Suprapubic skin (tissue), 4 donors: ENCODE measurements at regions not wholly inside any gene's neighbourhood (a gene's known extent, or its start where the extent isn't known, plus 50 kb on each side); places are given as distances from the start of the nearest gene placed in this dataset.

ENCODE experiments used
- DNase-seq, 2 donors: peaks; one replicate each; pipeline ENCODE4 v3.0.0-alpha.2; 2019; ENCODE audit warnings: low spot score in 2 of 2
- H3K27ac ChIP-seq: fragments of 200-600 bp; sonication (generic); one replicate; pipeline ENCODE4 v1.5.1; 2019
- H3K27me3 ChIP-seq: fragments of 200-600 bp; sonication (generic); one replicate; pipeline ENCODE4 v1.5.1; 2019
- H3K36me3 ChIP-seq: fragments of 200-600 bp; sonication (generic); one replicate; pipeline ENCODE4 v1.5.1; 2019
- H3K4me1 ChIP-seq: fragments of 200-600 bp; sonication (generic); one replicate; pipeline ENCODE4 v1.5.1; 2019
- H3K4me3 ChIP-seq: fragments of 200-600 bp; sonication (generic); one replicate; pipeline ENCODE4 v1.5.1; 2019; ENCODE audit warnings: mild to moderate bottlenecking
- H3K9me3 ChIP-seq: fragments of 200-600 bp; sonication (generic); one replicate; pipeline ENCODE4 v1.5.1; 2019
- CTCF ChIP-seq, 2 donors: fragments of 200-600 bp in 1 of 2; fragments of 450-650 bp in 1 of 2; sonication (generic) in 1 of 2; IDR thresholded peaks; one replicate each; pipeline ENCODE4 v1.5.1; 2016 to 2019; ENCODE audit warnings: antibody characterized with exemption in 2 of 2, mild to moderate bottlenecking in 1 of 2, moderate library complexity in 1 of 2
- EP300 ChIP-seq: sonication (generic); formaldehyde crosslinking; IDR thresholded peaks from one replicate; pipeline ENCODE4 v1.6.1; 2017; ENCODE audit warnings: antibody characterized with exemption
- POLR2A ChIP-seq, 2 donors: fragments of 450-650 bp; IDR thresholded peaks; one replicate each; pipeline ENCODE4 v1.6.1; 2017; ENCODE audit warnings: antibody characterized with exemption in 2 of 2, mild to moderate bottlenecking in 2 of 2, moderate library complexity in 2 of 2
- POLR2AphosphoS5 ChIP-seq, 3 donors: sonication (generic); formaldehyde crosslinking; IDR thresholded peaks; one replicate each; pipeline ENCODE4 v1.6.1; 2017; ENCODE audit warnings: antibody characterized with exemption in 3 of 3
- WGBS: methylation state at CpG from one replicate; pipeline ENCODE4 v1.1.5; 2018; 5-methylcytosine and 5-hydroxymethylcytosine counted together

- H3K4me1 ChIP-seq = no peaks in the 10 kb centered on the region
- H3K36me3 ChIP-seq = no peaks in the 10 kb centered on the region
- H3K4me3 ChIP-seq = no peak overlapping the region
- WGBS = 88% methylated on average over 4 of the region's 4 CpGs
- no peak for TF ChIP-seq CTCF (IDR thresholded peaks at IDR 0.05)
- no peak for TF ChIP-seq POLR2AphosphoS5 (IDR thresholded peaks at IDR 0.05)
- no peak for TF ChIP-seq POLR2A (IDR thresholded peaks at IDR 0.05)
- TF ChIP-seq EP300 = no peak
- H3K9me3 ChIP-seq = no peaks in the 10 kb centered on the region
- no peaks in the 10 kb centered on the region for H3K27me3 ChIP-seq
- no peak for DNase-seq
- H3K27ac ChIP-seq = no peak overlapping the region
Measured at GRCh38 chrX:140917354-140918115, 84.9 kb upstream of the SPANXB1 start.

GRCh38 chrX:140918398-140919038 lies 83.9 kb upstream of the SPANXB1 start:
- TF ChIP-seq POLR2A (IDR thresholded peaks at IDR 0.05) = no peak
- TF ChIP-seq POLR2AphosphoS5 (IDR thresholded peaks at IDR 0.05) = no peak
- no peak for TF ChIP-seq EP300
- peak in 1 of 2 donors; percentile 17 for TF ChIP-seq CTCF (IDR thresholded peaks at IDR 0.05)
- 35% methylated on average over 14 of the region's 14 CpGs for WGBS
- no peak overlapping the region for H3K4me3 ChIP-seq
- H3K36me3 ChIP-seq = no peaks in the 10 kb centered on the region
- H3K27ac ChIP-seq = no peak overlapping the region
- no peaks in the 10 kb centered on the region for H3K27me3 ChIP-seq
- no peak for DNase-seq
- H3K9me3 ChIP-seq = no peaks in the 10 kb centered on the region
- H3K4me1 ChIP-seq = no peaks in the 10 kb centered on the region

GRCh38 chrX:140920416-140920815 lies 82.0 kb upstream of the SPANXB1 start:
- WGBS = 91% methylated on average over 5 of the region's 5 CpGs
- no peaks in the 10 kb centered on the region for H3K36me3 ChIP-seq
- no peak for TF ChIP-seq POLR2A (IDR thresholded peaks at IDR 0.05)
- TF ChIP-seq CTCF (IDR thresholded peaks at IDR 0.05) = no peak
- TF ChIP-seq EP300 = no peak
- TF ChIP-seq POLR2AphosphoS5 (IDR thresholded peaks at IDR 0.05) = no peak
- H3K27me3 ChIP-seq = no peaks in the 10 kb centered on the region
- H3K27ac ChIP-seq = no peak overlapping the region
- no peak for DNase-seq
- H3K4me1 ChIP-seq = no peaks in the 10 kb centered on the region
- no peaks in the 10 kb centered on the region for H3K9me3 ChIP-seq
- no peak overlapping the region for H3K4me3 ChIP-seq

GRCh38 chrX:140923118-140923517 lies 79.3 kb upstream of the SPANXB1 start:
- WGBS = 84% methylated on average over 4 of the region's 4 CpGs
- H3K36me3 ChIP-seq = no peaks in the 10 kb centered on the region
- DNase-seq = no peak
- H3K4me1 ChIP-seq = no peaks in the 10 kb centered on the region
- H3K27ac ChIP-seq = no peak overlapping the region
- no peaks in the 10 kb centered on the region for H3K9me3 ChIP-seq
- TF ChIP-seq POLR2AphosphoS5 (IDR thresholded peaks at IDR 0.05) (no peak), POLR2A (IDR thresholded peaks at IDR 0.05) (no peak), CTCF (IDR thresholded peaks at IDR 0.05) (no peak), EP300 (no peak)
- H3K4me3 ChIP-seq = no peak overlapping the region
- no peaks in the 10 kb centered on the region for H3K27me3 ChIP-seq

GRCh38 chrX:140928739-140929138 lies 73.7 kb upstream of the SPANXB1 start:
- H3K9me3 ChIP-seq = no peaks in the 10 kb centered on the region
- no peaks in the 10 kb centered on the region for H3K27me3 ChIP-seq
- H3K4me1 ChIP-seq = no peaks in the 10 kb centered on the region
- WGBS = 76% methylated on average over 3 of the region's 3 CpGs
- no peak overlapping the region for H3K27ac ChIP-seq
- DNase-seq = no peak
- no peak overlapping the region for H3K4me3 ChIP-seq
- H3K36me3 ChIP-seq = no peaks in the 10 kb centered on the region
- TF ChIP-seq POLR2A (IDR thresholded peaks at IDR 0.05) (no peak), CTCF (IDR thresholded peaks at IDR 0.05) (no peak)
